ENCODE measurements at regions not wholly inside any gene's neighbourhood (a gene's known extent, or its start where the extent isn't known, plus 50 kb on each side); places are given as distances from the start of the nearest gene placed in this dataset.

DNA sequence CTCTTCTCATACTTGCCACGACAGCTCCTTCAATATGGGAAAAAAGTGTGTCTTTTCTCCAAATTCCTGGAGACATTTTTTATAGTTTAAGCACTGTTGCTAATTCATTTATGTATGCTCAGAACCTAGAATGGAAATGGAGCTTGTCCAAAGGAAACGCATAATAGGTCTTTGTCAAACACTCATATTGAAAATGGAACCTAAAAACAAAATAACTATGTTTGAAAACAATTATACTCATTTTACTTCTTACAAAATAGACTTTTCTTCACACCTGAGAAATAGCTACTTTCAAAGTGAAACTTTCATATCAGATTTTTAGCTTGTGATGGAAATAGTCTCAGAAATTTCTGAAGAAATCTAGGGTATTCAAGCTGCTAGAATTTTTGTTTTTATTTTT, 529.7 kb upstream of the BOD1L1 start:
- Histone ChIP-seq H2BK12ac (ENCODE audit: low read depth, low read length) (no peak overlapping the region), H3K27me3 (replicated peaks in 1 of 4; ENCODE audit: control insufficient read depth in 3 of 4, extremely low read depth in 1 of 4, insufficient read depth in 3 of 4, low read length in 3 of 4) (no peaks in the 10 kb centered on the region), H3K4ac (replicated peaks; ENCODE audit: insufficient read length, low read depth, low read length) (no peak overlapping the region), H3K9me3 (ENCODE audit: insufficient read depth in 2 of 2, low read depth in 1 of 2, low read length in 1 of 2) (no peaks in the 10 kb centered on the region), H4K8ac (ENCODE audit: extremely low read depth, insufficient read depth, low read length) (no peak overlapping the region), H3K36me3 (ENCODE audit: control insufficient read depth in 2 of 4, insufficient read depth in 4 of 4, low read length in 3 of 4) (no peaks in the 10 kb centered on the region), H3K4me1 (replicated peaks in 1 of 4; ENCODE audit: control insufficient read depth in 3 of 4, insufficient read depth in 4 of 4, low read length in 3 of 4) (no peaks in the 10 kb centered on the region), H3K4me3 (ENCODE audit: extremely low read depth in 1 of 4, insufficient read depth in 2 of 4, low read depth in 3 of 4, low read length in 4 of 4) (no peak overlapping the region), H2AFZ (ENCODE audit: low read length) (no peak overlapping the region), H2AK5ac (ENCODE audit: low read depth, low read length) (no peak overlapping the region), H3K14ac (ENCODE audit: insufficient read length) (no peak overlapping the region), H3K79me2 (ENCODE audit: control insufficient read depth in 1 of 2, insufficient read depth in 2 of 2, low read length in 2 of 2) (no peaks in the 10 kb centered on the region), H4K5ac (ENCODE audit: insufficient read length, low read depth, low read length) (no peak overlapping the region), H3K4me2 (ENCODE audit: insufficient read depth in 1 of 2, low read depth in 2 of 2, low read length in 2 of 2) (no peak overlapping the region), H2BK5ac (ENCODE audit: low read depth, low read length) (no peak overlapping the region), H4K20me1 (replicated peaks in 1 of 2; ENCODE audit: control insufficient read depth in 1 of 2, insufficient read depth in 2 of 2, low read length in 2 of 2) (no peaks in the 10 kb centered on the region), H2BK15ac (ENCODE audit: low read length) (no peak overlapping the region), H3K18ac (ENCODE audit: extremely low read depth, low read length) (no peak overlapping the region), H3K79me1 (ENCODE audit: low read depth, low read length) (no peaks in the 10 kb centered on the region), H3K27ac (ENCODE audit: low read depth, low read length) (no peak overlapping the region), H2BK120ac (replicated peaks; ENCODE audit: low read depth, low read length) (no peak overlapping the region), H4K91ac (replicated peaks; ENCODE audit: insufficient read length, low read length) (no peak overlapping the region), H2BK20ac (ENCODE audit: low read length) (no peak overlapping the region), H3K9ac (replicated peaks in 1 of 4; ENCODE audit: extremely low read depth in 1 of 4, low read depth in 3 of 4, low read length in 3 of 4) (no peak overlapping the region), H3K56ac (replicated peaks; ENCODE audit: insufficient read length, low read depth, low read length) (no peak overlapping the region), H3K23me2 (ENCODE audit: low read depth, low read length) (no peaks in the 10 kb centered on the region), H3K23ac (ENCODE audit: insufficient read length) (no peak overlapping the region)
- DNase-seq (ENCODE audit: low read depth in 1 of 2, low spot score in 2 of 2) (no peak), FAIRE-seq (no peak)
- TF ChIP-seq BCL11A (IDR thresholded peaks at IDR 0.05; ENCODE audit: low read depth in 2 of 2, low read length in 2 of 2), result no peak
- TF ChIP-seq TEAD4 (IDR thresholded peaks at IDR 0.05; ENCODE audit: low read depth, low read length), result no peak
- no peak for TF ChIP-seq RNF2 (IDR thresholded peaks at IDR 0.05; ENCODE audit: borderline replicate concordance, low read depth, low read length, missing control alignments, poor library complexity, severe bottlenecking)
- no peak for TF ChIP-seq CTBP2 (IDR thresholded peaks at IDR 0.05; ENCODE audit: borderline replicate concordance, insufficient read depth, insufficient read length, low read length)
- no peak for TF ChIP-seq POLR2AphosphoS5 (IDR thresholded peaks at IDR 0.05; ENCODE audit: low read depth, low read length)
- CTCF ChIA-PET (ENCODE audit: partially characterized antibody), result interaction anchor here (0.8 to 2.5 kb wide), 2 partner anchors 13 to 98 kb away, joined by 3 to 7 read pairs; no protein-coding TSS in a partner anchor
- 83% methylated on average over 2 of the region's 2 CpGs; no CpG with 5 or more reads in 1 of the 2 experiments for WGBS, 2 experiments (ENCODE audit: extremely low coverage in 1 of 2, insufficient coverage in 1 of 2, insufficient read length in 1 of 2, insufficient replicate concordance in 2 of 2, low coverage in 1 of 2, low lambda C conversion rate in 2 of 2, missing lambda C conversion rate in 1 of 2)
- POLR2A ChIA-PET (ENCODE audit: partially characterized antibody), result no interaction called here

Data from H1 (cell line).